Endothelial cell of umbilical vein (primary cell): ENCODE measurements at regions not wholly inside any gene's neighbourhood (a gene's known extent, or its start where the extent isn't known, plus 50 kb on each side); places are given as distances from the start of the nearest gene placed in this dataset.

ENCODE experiments used
- EZH2 ChIP-seq: IDR thresholded peaks from 2 replicates; pipeline ENCODE4 v1.6.1; 2012; ENCODE audit warnings: borderline replicate concordance, low read depth, mild to moderate bottlenecking, moderate library complexity, low read length, inconsistent platforms; ENCODE audit not compliant: severe bottlenecking
- GATA2 ChIP-seq: IDR thresholded peaks from 2 replicates; pipeline ENCODE4 v1.7.0; 2011; ENCODE audit warnings: low read depth, mild to moderate bottlenecking, moderate library complexity, mixed read lengths, low read length; ENCODE audit not compliant: insufficient read length, insufficient read depth
- JUN ChIP-seq: IDR thresholded peaks from 2 replicates; pipeline ENCODE4 v1.6.1; 2011; ENCODE audit warnings: borderline replicate concordance, low read depth; ENCODE audit not compliant: insufficient read length, insufficient read depth
- MYC ChIP-seq: IDR thresholded peaks from one replicate; pipeline ENCODE4 v1.6.1; 2011; ENCODE audit warnings: mild to moderate bottlenecking, low read depth, low read length
- POLR2A ChIP-seq: IDR thresholded peaks from 2 replicates; pipeline ENCODE4 v1.6.1; 2012; ENCODE audit warnings: low read depth, mild to moderate bottlenecking, control low read depth, low read length
- POLR2AphosphoS5 ChIP-seq: IDR thresholded peaks from 2 replicates; pipeline ENCODE4 v1.6.1; 2012; ENCODE audit warnings: low read depth, mild to moderate bottlenecking, control low read depth, low read length, moderate library complexity; ENCODE audit not compliant: insufficient read depth
- TF ChIP-seq, protein P1 (sequence below), 2 donors: IDR thresholded peaks; 1 replicate in 1 of 2; 2 replicates in 1 of 2; pipeline ENCODE4 v1.5.1; 2011; ENCODE audit warnings: low read length in 2 of 2, mild to moderate bottlenecking in 2 of 2, moderate library complexity in 2 of 2, control low read depth in 1 of 2, inconsistent platforms in 1 of 2, low read depth in 1 of 2; ENCODE audit not compliant: insufficient read depth in 1 of 2; ENCODE audit errors: extremely low read depth in 1 of 2
- TF ChIP-seq, protein P2 (sequence below): IDR thresholded peaks from 2 replicates; pipeline ENCODE4 v1.6.1; 2011; ENCODE audit not compliant: insufficient read depth, insufficient read length

DNA sequence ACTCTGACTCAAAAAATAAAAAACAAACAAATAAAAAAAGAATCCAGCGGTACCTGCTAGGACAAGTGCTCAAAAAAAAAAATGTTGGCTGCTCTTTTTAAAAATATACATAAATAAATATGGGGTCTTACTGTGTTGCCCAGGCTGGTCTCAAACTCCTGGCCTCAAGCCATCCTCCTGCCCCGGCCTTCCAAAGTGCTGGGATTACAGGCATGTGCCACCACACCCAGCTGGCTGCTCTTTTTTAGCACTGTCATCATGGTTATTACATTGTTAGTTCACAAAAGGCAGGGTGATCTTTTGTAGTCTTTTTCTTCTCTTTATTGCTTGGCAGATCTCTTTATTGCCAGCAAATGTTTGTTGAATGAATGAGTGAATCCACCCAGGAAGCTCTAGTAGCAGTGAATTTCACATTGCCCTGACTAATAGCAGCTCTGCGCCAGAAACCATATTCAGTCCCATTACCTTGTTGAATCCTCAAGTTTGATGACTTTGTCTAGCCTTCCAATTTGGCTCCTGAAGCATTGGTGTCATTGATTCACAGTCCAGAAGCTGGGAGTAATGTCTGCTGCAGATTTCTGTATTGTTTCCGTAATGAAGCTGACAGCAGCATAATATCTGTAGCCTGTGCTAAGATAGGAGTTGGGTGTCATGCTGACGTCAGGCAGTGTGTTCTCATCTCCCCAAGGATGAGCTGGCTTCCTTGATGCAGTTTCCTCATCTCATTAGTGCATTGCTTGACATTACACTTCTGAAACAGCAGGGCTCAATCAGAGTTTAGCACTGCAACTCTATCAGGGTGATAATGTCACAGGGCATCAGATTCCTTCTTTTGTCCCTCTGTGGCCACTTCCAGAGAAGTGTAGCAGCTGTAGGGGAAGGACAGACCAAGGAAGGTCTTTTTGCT, 84.9 kb upstream of the TGM3 start:
- TF ChIP-seq EZH2 (no peak), POLR2AphosphoS5 (no peak), JUN (no peak), MYC (no peak), GATA2 (no peak), POLR2A (no peak)
- TF ChIP-seq, protein P1, sequence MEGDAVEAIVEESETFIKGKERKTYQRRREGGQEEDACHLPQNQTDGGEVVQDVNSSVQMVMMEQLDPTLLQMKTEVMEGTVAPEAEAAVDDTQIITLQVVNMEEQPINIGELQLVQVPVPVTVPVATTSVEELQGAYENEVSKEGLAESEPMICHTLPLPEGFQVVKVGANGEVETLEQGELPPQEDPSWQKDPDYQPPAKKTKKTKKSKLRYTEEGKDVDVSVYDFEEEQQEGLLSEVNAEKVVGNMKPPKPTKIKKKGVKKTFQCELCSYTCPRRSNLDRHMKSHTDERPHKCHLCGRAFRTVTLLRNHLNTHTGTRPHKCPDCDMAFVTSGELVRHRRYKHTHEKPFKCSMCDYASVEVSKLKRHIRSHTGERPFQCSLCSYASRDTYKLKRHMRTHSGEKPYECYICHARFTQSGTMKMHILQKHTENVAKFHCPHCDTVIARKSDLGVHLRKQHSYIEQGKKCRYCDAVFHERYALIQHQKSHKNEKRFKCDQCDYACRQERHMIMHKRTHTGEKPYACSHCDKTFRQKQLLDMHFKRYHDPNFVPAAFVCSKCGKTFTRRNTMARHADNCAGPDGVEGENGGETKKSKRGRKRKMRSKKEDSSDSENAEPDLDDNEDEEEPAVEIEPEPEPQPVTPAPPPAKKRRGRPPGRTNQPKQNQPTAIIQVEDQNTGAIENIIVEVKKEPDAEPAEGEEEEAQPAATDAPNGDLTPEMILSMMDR (IDR thresholded peaks at IDR 0.05; ENCODE audit: extremely low read depth in 1 of 2, insufficient read depth in 1 of 2, low read depth in 1 of 2, low read length in 2 of 2): no peak
- TF ChIP-seq, protein P2, sequence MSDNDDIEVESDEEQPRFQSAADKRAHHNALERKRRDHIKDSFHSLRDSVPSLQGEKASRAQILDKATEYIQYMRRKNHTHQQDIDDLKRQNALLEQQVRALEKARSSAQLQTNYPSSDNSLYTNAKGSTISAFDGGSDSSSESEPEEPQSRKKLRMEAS: no peak
